NCI-H1694 treated with DMSO at 0.1 percent for 48 hours (cell line): ENCODE measurements at regions not wholly inside any gene's neighbourhood (a gene's known extent, or its start where the extent isn't known, plus 50 kb on each side); places are given as distances from the start of the nearest gene placed in this dataset.

Experiments used
- DNase-seq: peaks from one replicate; lab custom pipeline; 2025; lab: John Stamatoyannopoulos, UW

- DNase-seq: no peak
Observed at GRCh38 chrX:130974323-130974722, 71.3 kb upstream of the ENOX2 start.

- DNase-seq: peak; percentile 45
Observed at GRCh38 chrX:130975947-130976346, 72.9 kb upstream of the ENOX2 start.

GRCh38 chrX:130981836-130982235, 76.3 kb upstream of the ARHGAP36 start:
- no peak for DNase-seq

GRCh38 chrX:130984782-130985181, 73.4 kb upstream of the ARHGAP36 start:
- DNase-seq: no peak

- no peak for DNase-seq
Observed at GRCh38 chrX:130987241-130987640, 70.9 kb upstream of the ARHGAP36 start.

GRCh38 chrX:130990723-130991122, 67.4 kb upstream of the ARHGAP36 start:
- DNase-seq: no peak

GRCh38 chrX:130994671-130995070, 63.5 kb upstream of the ARHGAP36 start:
- peak; percentile 5 for DNase-seq

GRCh38 chrX:130995439-130995838, 62.7 kb upstream of the ARHGAP36 start:
- no peak for DNase-seq

GRCh38 chrX:130997314-130997713, 60.8 kb upstream of the ARHGAP36 start:
- DNase-seq: no peak

- no peak for DNase-seq
Observed at GRCh38 chrX:130999360-130999759, 58.8 kb upstream of the ARHGAP36 start.
